HepG2 (cell line): ENCODE measurements at regions not wholly inside any gene's neighbourhood (a gene's known extent, or its start where the extent isn't known, plus 50 kb on each side); places are given as distances from the start of the nearest gene placed in this dataset.

Experiments
- ATAC-seq: fragments of 200-7000 bp; cut with Tn5 transposase; 3 replicates; pipeline ENCODE4 v1.9.1; 2020; ENCODE audit warnings: mild to moderate bottlenecking, moderate library complexity
- BruUV-seq: library from RNA; stranded (reverse); fragments of 400-500 nt; replicated peaks from 2 replicates; lab custom pipeline; 2021; lab: Mats Ljungman, UMichigan
- CTCF ChIA-PET: fragments of 300-600 bp; formaldehyde crosslinking; extraction: SDS; loops from one replicate; lab custom pipeline; 2021; ENCODE audit warnings: low total read pairs, inconsistent platforms, low intra/inter-chr PET ratio; lab: Yijun Ruan, JAX
- POLR2A ChIA-PET: fragments of 350-600 bp; sonication (Branson Sonifier 250); formaldehyde crosslinking; loops from one replicate; lab custom pipeline; 2020; ENCODE audit warnings: antibody characterized with exemption, inconsistent platforms; lab: Yijun Ruan, JAX
- DNase-seq: peaks from one replicate; pipeline ENCODE4 v3.0.0-alpha.2; 2015; ENCODE audit warnings: low spot score
- FAIRE-seq: peaks from 3 replicates; lab custom pipeline; 2011; peaks lifted over from hg19 to GRCh38; lab: Jason Lieb, UNC
- H2AFZ ChIP-seq: one replicate; pipeline ENCODE4 v1.6.1; 2011; ENCODE audit warnings: low read length, inconsistent platforms
- H3K27ac ChIP-seq: fragments of 300-600 bp; 3 replicates; pipeline ENCODE4 v1.8.0; 2011; ENCODE audit warnings: mixed run types, mild to moderate bottlenecking, mixed read lengths, low read length, inconsistent platforms; ENCODE audit not compliant: insufficient read depth; ENCODE audit errors: extremely low read length
- H3K27me3 ChIP-seq, 2 experiments: fragments of 200-600 bp in 1 of 2; 2 replicates in 1 of 2; 3 replicates in 1 of 2; pipeline versions ENCODE4 v1.6.0 to v1.8.0; 2011; ENCODE audit warnings: low read length in 2 of 2, mild to moderate bottlenecking in 2 of 2, moderate library complexity in 2 of 2, inconsistent platforms in 1 of 2; ENCODE audit not compliant: insufficient read depth in 2 of 2, control insufficient read depth in 1 of 2
- H3K36me3 ChIP-seq, 2 experiments: fragments of 200-600 bp in 1 of 2; replicated peaks in 1 of 2; 2 replicates in 1 of 2; 3 replicates in 1 of 2; pipeline versions ENCODE4 v1.5.1 to v1.8.0; 2011; ENCODE audit warnings: low read length in 2 of 2, inconsistent platforms in 1 of 2; ENCODE audit not compliant: insufficient read depth in 2 of 2, control insufficient read depth in 1 of 2
- H3K4me1 ChIP-seq: 2 replicates; pipeline ENCODE4 v1.5.1; 2012; ENCODE audit warnings: low read length, inconsistent platforms; ENCODE audit not compliant: insufficient read depth
- H3K4me2 ChIP-seq: 2 replicates; pipeline ENCODE4 v1.6.0; 2011; ENCODE audit warnings: low read depth, low read length, inconsistent platforms
- H3K4me3 ChIP-seq, 3 experiments: fragments of 200-600 bp in 1 of 3; sonication (generic), shearing (Covaris generic) in 1 of 3; replicated peaks in 1 of 3; 2 replicates each; pipeline ENCODE4 v1.5.1; 2011 to 2016; ENCODE audit warnings: low read length in 3 of 3, inconsistent platforms in 2 of 3, low read depth in 2 of 3, mild to moderate bottlenecking in 2 of 3, control low read depth in 1 of 3, mixed read lengths in 1 of 3; ENCODE audit not compliant: insufficient read depth in 1 of 3
- H3K79me2 ChIP-seq: one replicate; pipeline ENCODE4 v1.6.1; 2011; ENCODE audit warnings: low read length, inconsistent platforms; ENCODE audit not compliant: insufficient read depth
- H3K9ac ChIP-seq: 2 replicates; pipeline ENCODE4 v1.6.0; 2011; ENCODE audit warnings: mild to moderate bottlenecking, low read depth, low read length, inconsistent platforms; ENCODE audit not compliant: insufficient read depth
- H3K9me3 ChIP-seq: 2 replicates; pipeline ENCODE4 v1.5.1; 2012; ENCODE audit warnings: mild to moderate bottlenecking, low read length
- H4K20me1 ChIP-seq: 2 replicates; pipeline ENCODE4 v1.6.0; 2011; ENCODE audit warnings: inconsistent platforms, mild to moderate bottlenecking, low read length, moderate library complexity; ENCODE audit not compliant: insufficient read depth
- BCL6 ChIP-seq: IDR thresholded peaks from 2 replicates; pipeline ENCODE4 v1.6.1; 2016; ENCODE audit warnings: missing genetic modification reagents, missing compliant biosample characterization
- EED ChIP-seq: sonication (generic); formaldehyde crosslinking; IDR thresholded peaks from 2 replicates; pipeline ENCODE4 v1.5.0; 2020; ENCODE audit warnings: mild to moderate bottlenecking, missing genetic modification reagents
- GATAD2A ChIP-seq: IDR thresholded peaks from 2 replicates; pipeline ENCODE4 v1.6.1; 2016
- NFE2L1 ChIP-seq: sonication (generic); formaldehyde crosslinking; IDR thresholded peaks from 2 replicates; pipeline ENCODE4 v1.4.0; 2020; ENCODE audit warnings: missing genetic modification reagents, mild to moderate bottlenecking, borderline replicate concordance
- RBAK ChIP-seq: sonication (generic); formaldehyde crosslinking; IDR thresholded peaks from 2 replicates; pipeline ENCODE4 v1.5.1; 2020; ENCODE audit warnings: mild to moderate bottlenecking, missing genetic modification reagents
- ZNF225 ChIP-seq: sonication (generic); formaldehyde crosslinking; IDR thresholded peaks from 2 replicates; pipeline ENCODE4 v1.4.0; 2020; ENCODE audit warnings: mild to moderate bottlenecking, missing genetic modification reagents
- ZNF619 ChIP-seq: sonication (generic); formaldehyde crosslinking; IDR thresholded peaks from 2 replicates; pipeline ENCODE4 v1.4.0; 2020; ENCODE audit warnings: mild to moderate bottlenecking, missing genetic modification reagents
- ZNF83 ChIP-seq: sonication (generic); formaldehyde crosslinking; IDR thresholded peaks from 2 replicates; pipeline ENCODE4 v1.4.0; 2020; ENCODE audit warnings: missing genetic modification reagents, mild to moderate bottlenecking, borderline replicate concordance
- ZNF839 ChIP-seq: sonication (generic); formaldehyde crosslinking; IDR thresholded peaks from 2 replicates; pipeline ENCODE4 v1.4.0; 2020; ENCODE audit warnings: missing genetic modification reagents, mild to moderate bottlenecking, borderline replicate concordance
- WGBS: methylation state at CpG from one replicate; pipeline ENCODE4 v1.1.6; 2017; ENCODE audit warnings: low lambda C conversion rate; 5-methylcytosine and 5-hydroxymethylcytosine counted together
- in situ Hi-C: cut with HindIII; loops from 2 replicates; pipeline ENCODE4 v1.10.0; 2017; ENCODE audit warnings: low pct_unique_long_range_greater_than_20kb; ENCODE audit not compliant: extremely low pct_ligation_motif_present
- intact Hi-C: fragments of 100-400 bp; cut with micrococcal nuclease; formaldehyde crosslinking; loops from one replicate; pipeline ENCODE4 v1.10.0; 2022; ENCODE audit not compliant: unreplicated experiment
- TF ChIP-seq, protein P1 (sequence below): IDR thresholded peaks from 2 replicates; pipeline ENCODE4 v1.6.1; 2012; ENCODE audit warnings: low read depth, low read length, improper control_type of control experiment
- TF ChIP-seq, protein P2 (sequence below): sonication (generic); formaldehyde crosslinking; IDR thresholded peaks from 2 replicates; pipeline ENCODE4 v1.5.1; 2020; ENCODE audit warnings: mild to moderate bottlenecking, missing genetic modification reagents, borderline replicate concordance
- TF ChIP-seq, protein P3 (sequence below): sonication (generic); formaldehyde crosslinking; IDR thresholded peaks from 2 replicates; pipeline ENCODE4 v1.5.0; 2020; ENCODE audit warnings: missing genetic modification reagents

- ChIA-PET POLR2A (no interaction called here), CTCF (no interaction called here)
- H3K4me2 ChIP-seq: no peak overlapping the region
- no peaks in the 10 kb centered on the region for H3K4me1 ChIP-seq
- no peaks in the 10 kb centered on the region for H4K20me1 ChIP-seq
- H2AFZ ChIP-seq: no peak overlapping the region
- WGBS: 3% methylated on average over 1 of the region's 1 CpG
- intact Hi-C loops (no loop called here), in situ Hi-C loops (no loop called here)
- no peaks in the 10 kb centered on the region for H3K9me3 ChIP-seq
- H3K36me3 ChIP-seq: no peaks in the 10 kb centered on the region
- no peak for TF ChIP-seq RBAK (CRISPR knock-in tag)
- no peak for TF ChIP-seq NFE2L1 (CRISPR knock-in tag)
- TF ChIP-seq GATAD2A (CRISPR knock-in tag): no peak
- no peak for TF ChIP-seq ZNF225 (CRISPR knock-in tag)
- TF ChIP-seq ZNF619 (CRISPR knock-in tag): no peak
- TF ChIP-seq, protein P1, sequence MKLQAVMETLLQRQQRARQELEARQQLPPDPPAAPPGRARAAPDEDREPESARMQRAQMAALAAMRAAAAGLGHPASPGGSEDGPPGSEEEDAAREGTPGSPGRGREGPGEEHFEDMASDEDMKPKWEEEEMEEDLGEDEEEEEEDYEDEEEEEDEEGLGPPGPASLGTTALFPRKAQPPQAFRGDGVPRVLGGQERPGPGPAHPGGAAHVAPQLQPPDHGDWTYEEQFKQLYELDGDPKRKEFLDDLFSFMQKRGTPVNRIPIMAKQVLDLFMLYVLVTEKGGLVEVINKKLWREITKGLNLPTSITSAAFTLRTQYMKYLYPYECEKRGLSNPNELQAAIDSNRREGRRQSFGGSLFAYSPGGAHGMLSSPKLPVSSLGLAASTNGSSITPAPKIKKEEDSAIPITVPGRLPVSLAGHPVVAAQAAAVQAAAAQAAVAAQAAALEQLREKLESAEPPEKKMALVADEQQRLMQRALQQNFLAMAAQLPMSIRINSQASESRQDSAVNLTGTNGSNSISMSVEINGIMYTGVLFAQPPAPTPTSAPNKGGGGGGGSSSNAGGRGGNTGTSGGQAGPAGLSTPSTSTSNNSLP: no peak
- TF ChIP-seq, protein P2, sequence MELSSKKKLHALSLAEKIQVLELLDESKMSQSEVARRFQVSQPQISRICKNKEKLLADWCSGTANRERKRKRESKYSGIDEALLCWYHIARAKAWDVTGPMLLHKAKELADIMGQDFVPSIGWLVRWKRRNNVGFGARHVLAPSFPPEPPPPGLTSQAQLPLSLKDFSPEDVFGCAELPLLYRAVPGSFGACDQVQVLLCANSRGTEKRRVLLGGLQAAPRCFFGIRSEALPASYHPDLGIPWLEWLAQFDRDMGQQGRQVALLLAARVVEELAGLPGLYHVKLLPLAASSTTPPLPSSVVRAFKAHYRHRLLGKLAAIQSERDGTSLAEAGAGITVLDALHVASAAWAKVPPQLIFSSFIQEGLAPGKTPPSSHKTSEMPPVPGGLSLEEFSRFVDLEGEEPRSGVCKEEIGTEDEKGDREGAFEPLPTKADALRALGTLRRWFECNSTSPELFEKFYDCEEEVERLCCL (CRISPR knock-in tag): no peak
- TF ChIP-seq, protein P3, sequence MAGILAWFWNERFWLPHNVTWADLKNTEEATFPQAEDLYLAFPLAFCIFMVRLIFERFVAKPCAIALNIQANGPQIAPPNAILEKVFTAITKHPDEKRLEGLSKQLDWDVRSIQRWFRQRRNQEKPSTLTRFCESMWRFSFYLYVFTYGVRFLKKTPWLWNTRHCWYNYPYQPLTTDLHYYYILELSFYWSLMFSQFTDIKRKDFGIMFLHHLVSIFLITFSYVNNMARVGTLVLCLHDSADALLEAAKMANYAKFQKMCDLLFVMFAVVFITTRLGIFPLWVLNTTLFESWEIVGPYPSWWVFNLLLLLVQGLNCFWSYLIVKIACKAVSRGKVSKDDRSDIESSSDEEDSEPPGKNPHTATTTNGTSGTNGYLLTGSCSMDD (CRISPR knock-in tag): no peak
- TF ChIP-seq EED (CRISPR knock-in tag): no peak
- TF ChIP-seq ZNF839 (CRISPR knock-in tag): no peak
- no peak for TF ChIP-seq BCL6 (CRISPR knock-in tag)
- TF ChIP-seq ZNF83 (CRISPR knock-in tag): no peak
- no peaks in the 10 kb centered on the region for H3K27me3 ChIP-seq
- no TSS peak for BruUV-seq
- H3K79me2 ChIP-seq: no peaks in the 10 kb centered on the region
- no peak overlapping the region for H3K4me3 ChIP-seq
- no peak overlapping the region for H3K27ac ChIP-seq
- H3K9ac ChIP-seq: no peak overlapping the region
- no peak for ATAC-seq
- FAIRE-seq: no peak
- no peak for DNase-seq
Observed at GRCh38 chr2:183594150-183594549, 469.9 kb downstream of the NUP35 start.
